Cardiac fibroblast (primary cell): ENCODE measurements at regions not wholly inside any gene's neighbourhood (a gene's known extent, or its start where the extent isn't known, plus 50 kb on each side); places are given as distances from the start of the nearest gene placed in this dataset.

Experiments
- DNase-seq, 2 donors: peaks; one replicate each; pipeline versions ENCODE4 v3.0.0 to v3.0.0-alpha.2; 2010; ENCODE audit warnings: low read depth in 2 of 2
- H3K4me3 ChIP-seq, 2 donors: replicated peaks in 1 of 2; 1 replicate in 1 of 2; 2 replicates in 1 of 2; pipeline ENCODE4 v1.5.1; 2011; ENCODE audit warnings: low read depth in 2 of 2, low read length in 2 of 2, mild to moderate bottlenecking in 2 of 2, moderate library complexity in 1 of 2
- CTCF ChIP-seq: IDR thresholded peaks from one replicate; pipeline ENCODE4 v1.5.1; 2011; ENCODE audit warnings: low read depth, mild to moderate bottlenecking, low read length, inconsistent platforms

- DNase-seq, result no peak
- no peak overlapping the region for H3K4me3 ChIP-seq
- TF ChIP-seq CTCF, result no peak
Observed at GRCh38 chr1:65486613-65487012, 66.1 kb downstream of the LEPR start.

GRCh38 chr1:65489481-65489880, 69.0 kb downstream of the LEPR start:
- TF ChIP-seq CTCF, result no peak
- H3K4me3 ChIP-seq, result no peak overlapping the region
- DNase-seq, result no peak

GRCh38 chr1:65490231-65491009, 70.0 kb downstream of the LEPR start:
- no peak overlapping the region for H3K4me3 ChIP-seq
- DNase-seq, result no peak
- no peak for TF ChIP-seq CTCF

GRCh38 chr1:65491472-65491871, 71.0 kb downstream of the LEPR start:
- DNase-seq, result no peak
- no peak for TF ChIP-seq CTCF
- no peak overlapping the region for H3K4me3 ChIP-seq

- H3K4me3 ChIP-seq, result no peak overlapping the region
- TF ChIP-seq CTCF, result no peak
- peak in 1 of 2 donors; percentile 44 for DNase-seq
Observed at GRCh38 chr1:65493802-65494201, 73.3 kb downstream of the LEPR start.

- no peak for DNase-seq
- H3K4me3 ChIP-seq, result no peak overlapping the region
- no peak for TF ChIP-seq CTCF
Observed at GRCh38 chr1:65494671-65495070, 74.2 kb downstream of the LEPR start.

- no peak for DNase-seq
- TF ChIP-seq CTCF, result no peak
Observed at GRCh38 chr1:65495137-65495536, 74.7 kb downstream of the LEPR start.

More at GRCh38 chr1:65495137-65495536, 74.7 kb downstream of the LEPR start:
- no peak overlapping the region for H3K4me3 ChIP-seq
